ENCODE measurements at regions not wholly inside any gene's neighbourhood (a gene's known extent, or its start where the extent isn't known, plus 50 kb on each side); places are given as distances from the start of the nearest gene placed in this dataset.

- TF ChIP-seq CTCF (IDR thresholded peaks at IDR 0.05) = no peak
- TF ChIP-seq POLR2A (IDR thresholded peaks at IDR 0.05) = no peak
These were observed 99.7 kb upstream of the VGLL3 start for GRCh38 chr3:87090631-87091030.
